Upper lobe of right lung (tissue), 1 donor: ENCODE measurements at regions not wholly inside any gene's neighbourhood (a gene's known extent, or its start where the extent isn't known, plus 50 kb on each side); places are given as distances from the start of the nearest gene placed in this dataset.

Source experiments
- ATAC-seq: fragments of 200-7000 bp; cut with Tn5 transposase; one replicate; pipeline ENCODE4 v1.9.1; 2020; ENCODE audit warnings: mild to moderate bottlenecking, moderate library complexity
- DNase-seq: peaks from one replicate; pipeline ENCODE4 v3.0.0-alpha.2; 2020
- H3K27ac ChIP-seq: fragments of 200-600 bp; one replicate; pipeline ENCODE4 v1.8.0; 2022
- H3K27me3 ChIP-seq: fragments of 200-600 bp; one replicate; pipeline ENCODE4 v1.8.0; 2022; ENCODE audit warnings: mild to moderate bottlenecking
- H3K36me3 ChIP-seq: fragments of 200-600 bp; one replicate; pipeline ENCODE4 v1.8.0; 2022
- H3K4me1 ChIP-seq: fragments of 200-600 bp; one replicate; pipeline ENCODE4 v1.8.0; 2022
- H3K4me3 ChIP-seq: fragments of 200-600 bp; one replicate; pipeline ENCODE4 v1.8.0; 2022; ENCODE audit warnings: mild to moderate bottlenecking
- H3K9me3 ChIP-seq: fragments of 200-600 bp; one replicate; pipeline ENCODE4 v1.8.0; 2022
- intact Hi-C: fragments of 100-400 bp; cut with DNase I; formaldehyde crosslinking; loops from one replicate; pipeline ENCODE4 v1.11.0; 2022
- TF ChIP-seq, protein P1 (sequence below): fragments of 200-600 bp; IDR thresholded peaks from one replicate; pipeline ENCODE4 v1.8.0; 2022; ENCODE audit warnings: antibody characterized with exemption
- donor health status: DM: no; HTN: yes; CAD: no; lungs with severe emphysema.

GRCh38 chr9:103949096-103949495, 145.0 kb upstream of the SMC2 start:
- Histone ChIP-seq H3K27ac (no peak overlapping the region), H3K27me3 (no peaks in the 10 kb centered on the region), H3K9me3 (no peaks in the 10 kb centered on the region), H3K4me3 (no peak overlapping the region), H3K4me1 (no peaks in the 10 kb centered on the region), H3K36me3 (no peaks in the 10 kb centered on the region)
- TF ChIP-seq, protein P1, sequence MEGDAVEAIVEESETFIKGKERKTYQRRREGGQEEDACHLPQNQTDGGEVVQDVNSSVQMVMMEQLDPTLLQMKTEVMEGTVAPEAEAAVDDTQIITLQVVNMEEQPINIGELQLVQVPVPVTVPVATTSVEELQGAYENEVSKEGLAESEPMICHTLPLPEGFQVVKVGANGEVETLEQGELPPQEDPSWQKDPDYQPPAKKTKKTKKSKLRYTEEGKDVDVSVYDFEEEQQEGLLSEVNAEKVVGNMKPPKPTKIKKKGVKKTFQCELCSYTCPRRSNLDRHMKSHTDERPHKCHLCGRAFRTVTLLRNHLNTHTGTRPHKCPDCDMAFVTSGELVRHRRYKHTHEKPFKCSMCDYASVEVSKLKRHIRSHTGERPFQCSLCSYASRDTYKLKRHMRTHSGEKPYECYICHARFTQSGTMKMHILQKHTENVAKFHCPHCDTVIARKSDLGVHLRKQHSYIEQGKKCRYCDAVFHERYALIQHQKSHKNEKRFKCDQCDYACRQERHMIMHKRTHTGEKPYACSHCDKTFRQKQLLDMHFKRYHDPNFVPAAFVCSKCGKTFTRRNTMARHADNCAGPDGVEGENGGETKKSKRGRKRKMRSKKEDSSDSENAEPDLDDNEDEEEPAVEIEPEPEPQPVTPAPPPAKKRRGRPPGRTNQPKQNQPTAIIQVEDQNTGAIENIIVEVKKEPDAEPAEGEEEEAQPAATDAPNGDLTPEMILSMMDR, result no peak
- ATAC-seq (no peak), DNase-seq (no peak)
- intact Hi-C loops, result no loop called here

- intact Hi-C loops, result no loop called here
- Histone ChIP-seq H3K27ac (no peak overlapping the region), H3K4me3 (no peak overlapping the region), H3K9me3 (no peaks in the 10 kb centered on the region), H3K36me3 (no peaks in the 10 kb centered on the region), H3K4me1 (no peaks in the 10 kb centered on the region), H3K27me3 (no peaks in the 10 kb centered on the region)
- TF ChIP-seq, protein P1, result no peak
- DNase-seq (no peak), ATAC-seq (no peak)
Observed at GRCh38 chr9:103977163-103977562, 116.9 kb upstream of the SMC2 start.

GRCh38 chr9:103978396-103978795, 115.7 kb upstream of the SMC2 start:
- Histone ChIP-seq H3K4me1 (no peaks in the 10 kb centered on the region), H3K9me3 (no peaks in the 10 kb centered on the region), H3K4me3 (no peak overlapping the region), H3K27ac (no peak overlapping the region), H3K27me3 (no peaks in the 10 kb centered on the region), H3K36me3 (no peaks in the 10 kb centered on the region)
- DNase-seq (no peak), ATAC-seq (no peak)
- TF ChIP-seq, protein P1, result no peak
- intact Hi-C loops, result no loop called here

DNA sequence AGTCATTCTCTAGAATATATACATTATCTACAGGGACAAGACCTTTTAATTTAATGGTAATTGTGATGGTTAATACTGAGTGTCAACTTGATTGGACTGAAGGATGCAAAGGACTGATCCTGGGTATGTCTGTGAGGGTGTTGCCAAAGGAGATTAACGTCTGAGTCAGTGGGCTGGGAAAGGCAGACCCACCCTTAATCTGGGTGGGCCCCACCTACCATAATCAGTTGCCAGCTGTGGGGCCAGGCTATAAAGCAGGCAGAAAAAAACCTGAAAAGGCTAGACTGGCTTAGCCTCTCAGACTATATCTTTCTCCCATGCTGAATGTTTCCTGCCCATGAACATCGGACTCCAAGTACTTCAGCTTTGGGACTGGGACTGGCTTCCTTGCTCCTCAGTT, 112.2 kb upstream of the SMC2 start:
- TF ChIP-seq, protein P1, result no peak
- intact Hi-C loops, result no loop called here

GRCh38 chr9:103985077-103985476, 109.0 kb upstream of the SMC2 start:
- Histone ChIP-seq H3K4me3 (no peak overlapping the region), H3K27ac (no peak overlapping the region), H3K9me3 (no peaks in the 10 kb centered on the region), H3K36me3 (no peaks in the 10 kb centered on the region), H3K4me1 (no peaks in the 10 kb centered on the region), H3K27me3 (no peaks in the 10 kb centered on the region)
- intact Hi-C loops, result no loop called here
- ATAC-seq (no peak), DNase-seq (no peak)
- TF ChIP-seq, protein P1, result no peak

More for the DNA sequence above, 112.2 kb upstream of the SMC2 start:
- ATAC-seq, result no peak
- no peaks in the 10 kb centered on the region for H3K4me1 ChIP-seq
- DNase-seq, result no peak
- H3K4me3 ChIP-seq, result no peak overlapping the region
- H3K36me3 ChIP-seq, result no peaks in the 10 kb centered on the region
- H3K27me3 ChIP-seq, result no peaks in the 10 kb centered on the region
- no peak overlapping the region for H3K27ac ChIP-seq
- H3K9me3 ChIP-seq, result no peaks in the 10 kb centered on the region

- Histone ChIP-seq H3K4me3 (no peak overlapping the region), H3K27ac (no peak overlapping the region), H3K36me3 (no peaks in the 10 kb centered on the region), H3K27me3 (no peaks in the 10 kb centered on the region), H3K4me1 (no peaks in the 10 kb centered on the region), H3K9me3 (no peaks in the 10 kb centered on the region)
- no peak for DNase-seq
- intact Hi-C loops, result no loop called here
- ATAC-seq, result no peak
- TF ChIP-seq, protein P1, result no peak
Observed at GRCh38 chr9:103988821-103989220, 105.3 kb upstream of the SMC2 start.
